GM23338 (cell line): ENCODE measurements at regions not wholly inside any gene's neighbourhood (a gene's known extent, or its start where the extent isn't known, plus 50 kb on each side); places are given as distances from the start of the nearest gene placed in this dataset.

ENCODE experiments used
- ATAC-seq: fragments of 200-7000 bp; cut with Tn5 transposase; 3 replicates; pipeline ENCODE4 v1.9.1; 2020
- DNase-seq: peaks from one replicate; pipeline ENCODE4 v3.0.0-alpha.2; 2015; ENCODE audit warnings: low spot score
- H2AFZ ChIP-seq: fragments of 200-600 bp; sonication (generic); 2 replicates; pipeline ENCODE4 v1.8.0; 2016; ENCODE audit warnings: antibody characterized with exemption, mild to moderate bottlenecking, moderate library complexity
- H3F3A ChIP-seq: fragments of 200-600 bp; sonication (generic); replicated peaks from 2 replicates; pipeline ENCODE4 v1.8.0; 2017; ENCODE audit warnings: antibody characterized with exemption, mixed run types, low read depth
- H3K27ac ChIP-seq: fragments of 200-600 bp; sonication (generic); 2 replicates; pipeline ENCODE4 v1.6.1; 2016; ENCODE audit warnings: low read depth
- H3K27me3 ChIP-seq: fragments of 200-600 bp; sonication (generic); 2 replicates; pipeline ENCODE4 v1.8.0; 2016; ENCODE audit warnings: mild to moderate bottlenecking, mixed run types, moderate library complexity; ENCODE audit not compliant: insufficient read depth
- H3K36me3 ChIP-seq: fragments of 200-600 bp; sonication (generic); 2 replicates; pipeline ENCODE4 v1.8.0; 2016; ENCODE audit warnings: mild to moderate bottlenecking; ENCODE audit not compliant: insufficient read depth
- H3K4me1 ChIP-seq: fragments of 200-600 bp; sonication (generic); 2 replicates; pipeline ENCODE4 v1.8.0; 2016; ENCODE audit warnings: mild to moderate bottlenecking, moderate library complexity; ENCODE audit not compliant: insufficient read depth
- H3K4me2 ChIP-seq: fragments of 200-600 bp; sonication (generic); 2 replicates; pipeline ENCODE4 v1.7.1; 2017; ENCODE audit warnings: mixed run types
- H3K4me3 ChIP-seq: fragments of 200-600 bp; sonication (generic); 2 replicates; pipeline ENCODE4 v1.6.1; 2016; ENCODE audit warnings: mixed run types
- H3K79me2 ChIP-seq: fragments of 200-600 bp; sonication (generic); replicated peaks from 2 replicates; pipeline ENCODE4 v1.8.0; 2017; ENCODE audit warnings: mild to moderate bottlenecking; ENCODE audit not compliant: insufficient read depth
- H3K9me2 ChIP-seq: fragments of 200-600 bp; sonication (generic); 2 replicates; pipeline ENCODE4 v1.8.0; 2017; ENCODE audit not compliant: insufficient read depth
- H4K20me1 ChIP-seq: fragments of 200-600 bp; sonication (generic); replicated peaks from 2 replicates; pipeline ENCODE4 v1.8.0; 2017; ENCODE audit warnings: mild to moderate bottlenecking; ENCODE audit not compliant: insufficient read depth
- H3K27ac Mint-ChIP-seq: 2 replicates; pipeline ENCODE4 v1.8.0; 2020; ENCODE audit warnings: inconsistent platforms, mild to moderate bottlenecking, moderate library complexity, mixed read lengths
- H3K27me3 Mint-ChIP-seq: 3 replicates; pipeline ENCODE4 v1.8.0; 2022; ENCODE audit warnings: low read depth, mild to moderate bottlenecking, moderate library complexity, mixed read lengths, inconsistent platforms; ENCODE audit not compliant: insufficient read depth, poor library complexity
- H3K36me3 Mint-ChIP-seq: 3 replicates; pipeline ENCODE4 v1.8.0; 2021; ENCODE audit warnings: low read depth, mild to moderate bottlenecking, inconsistent platforms, moderate library complexity, mixed read lengths
- H3K4me1 Mint-ChIP-seq: 3 replicates; pipeline ENCODE4 v1.8.0; 2020; ENCODE audit warnings: mild to moderate bottlenecking, inconsistent platforms, mixed read lengths
- H3K4me3 Mint-ChIP-seq: 3 replicates; pipeline ENCODE4 v1.8.0; 2021; ENCODE audit warnings: moderate library complexity, mild to moderate bottlenecking, inconsistent platforms, mixed read lengths
- H3K9me3 Mint-ChIP-seq: 3 replicates; pipeline ENCODE4 v1.8.0; 2020; ENCODE audit warnings: moderate library complexity, mild to moderate bottlenecking, inconsistent platforms, mixed read lengths
- CREB1 ChIP-seq: fragments of 250-450 bp; sonication (Bioruptor Pico); IDR thresholded peaks from 2 replicates; pipeline ENCODE4 v1.5.0; 2020; ENCODE audit warnings: low read depth, mild to moderate bottlenecking, moderate library complexity
- EZH2 ChIP-seq: fragments of 200-600 bp; sonication (generic); IDR thresholded peaks from one replicate; pipeline ENCODE4 v1.8.0; 2017; ENCODE audit warnings: antibody characterized with exemption, mild to moderate bottlenecking, low read depth; ENCODE audit not compliant: unreplicated experiment
- EZH2phosphoT487 ChIP-seq: fragments of 200-600 bp; sonication (generic); IDR thresholded peaks from one replicate; pipeline ENCODE4 v1.8.1; 2018; ENCODE audit warnings: antibody characterized with exemption; ENCODE audit not compliant: unreplicated experiment
- JUNB ChIP-seq: IDR thresholded peaks from one replicate; pipeline ENCODE4 v1.6.1; 2016; ENCODE audit warnings: antibody characterized with exemption; ENCODE audit not compliant: unreplicated experiment
- NANOG ChIP-seq: IDR thresholded peaks from 2 replicates; pipeline ENCODE4 v1.6.1; 2016; ENCODE audit warnings: antibody characterized with exemption, borderline replicate concordance
- POLR2AphosphoS5 ChIP-seq: IDR thresholded peaks from 2 replicates; pipeline ENCODE4 v1.6.1; 2016; ENCODE audit warnings: antibody characterized with exemption, low read depth
- STAT1 ChIP-seq: IDR thresholded peaks from one replicate; pipeline ENCODE4 v1.6.1; 2016; ENCODE audit warnings: antibody characterized with exemption; ENCODE audit not compliant: unreplicated experiment
- ZNF114 ChIP-seq: fragments of 250-450 bp; sonication (Bioruptor Pico); IDR thresholded peaks from 2 replicates; pipeline ENCODE4 v1.5.0; 2020; ENCODE audit warnings: mild to moderate bottlenecking, moderate library complexity
- ZNF331 ChIP-seq: fragments of 250-450 bp; sonication (Bioruptor Pico); IDR thresholded peaks from 2 replicates; pipeline ENCODE4 v1.5.0; 2020; ENCODE audit warnings: low read depth, mild to moderate bottlenecking, moderate library complexity
- TF ChIP-seq, protein P1 (sequence below): IDR thresholded peaks from 2 replicates; pipeline ENCODE4 v1.6.1; 2016; ENCODE audit warnings: antibody characterized with exemption
- TF ChIP-seq, protein P2 (sequence below): IDR thresholded peaks from one replicate; pipeline ENCODE4 v1.6.1; 2018; ENCODE audit warnings: antibody characterized with exemption; ENCODE audit not compliant: unreplicated experiment
- TF ChIP-seq, protein P3 (sequence below), 2 experiments: fragments of 200-600 bp in 1 of 2; sonication (generic) in 1 of 2; conservative IDR thresholded peaks; 2 replicates each; pipeline versions ENCODE4 v1.5.1 to v1.6.1; 2016 to 2017; ENCODE audit warnings: antibody characterized with exemption in 2 of 2, low read depth in 2 of 2, mild to moderate bottlenecking in 2 of 2, moderate library complexity in 1 of 2
- TF ChIP-seq, protein P4 (sequence below): fragments of 250-450 bp; sonication (Bioruptor Pico); IDR thresholded peaks from 2 replicates; pipeline ENCODE4 v1.5.0; 2020; ENCODE audit warnings: mild to moderate bottlenecking, moderate library complexity

DNA sequence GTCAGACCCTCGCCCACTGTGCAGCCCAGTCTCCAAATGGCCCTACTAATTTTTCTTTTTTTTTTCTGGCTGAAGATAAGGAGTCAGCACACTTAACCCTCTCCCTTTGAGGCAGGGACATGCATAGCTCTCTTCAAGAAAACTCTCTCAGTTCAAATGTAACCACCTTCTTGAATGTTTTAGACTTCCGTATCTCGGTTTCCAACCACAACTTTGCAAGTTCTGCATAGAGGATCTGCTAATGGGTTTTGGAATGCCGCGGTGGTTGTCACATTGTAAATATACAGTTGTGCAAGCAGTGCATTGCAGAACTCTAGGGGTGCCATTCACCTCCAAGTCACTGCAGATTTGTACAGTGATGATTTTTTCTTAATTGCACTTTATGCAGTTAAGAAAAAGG is 59.4 kb upstream of the SLC35B3 start:
- ATAC-seq, result no peak
- Histone ChIP-seq H3K9me2 (no peaks in the 10 kb centered on the region), H3K4me2 (no peak overlapping the region), H3K4me3 (no peak overlapping the region), H3K4me1 (peaks cover 9% of the 10 kb centered on the region; the same call in 1 of the 2 replicates), H3K27me3 (no peaks in the 10 kb centered on the region), H3K27ac (no peak overlapping the region), H3F3A (no peaks in the 10 kb centered on the region), H3K36me3 (no peaks in the 10 kb centered on the region), H2AFZ (no peak overlapping the region), H4K20me1 (no peaks in the 10 kb centered on the region), H3K79me2 (no peaks in the 10 kb centered on the region)
- DNase-seq, result no peak
- H3K9me3 Mint-ChIP-seq, result peaks cover 20% of the 10 kb centered on the region; the same call in 2 of the 3 replicates
- H3K36me3 Mint-ChIP-seq, result peaks cover 11% of the 10 kb centered on the region; the same call in 2 of the 3 replicates
- H3K4me1 Mint-ChIP-seq, result peaks cover 11% of the 10 kb centered on the region; the same call in 2 of the 3 replicates
- H3K4me3 Mint-ChIP-seq, result no peak overlapping the region
- TF ChIP-seq, protein P1, sequence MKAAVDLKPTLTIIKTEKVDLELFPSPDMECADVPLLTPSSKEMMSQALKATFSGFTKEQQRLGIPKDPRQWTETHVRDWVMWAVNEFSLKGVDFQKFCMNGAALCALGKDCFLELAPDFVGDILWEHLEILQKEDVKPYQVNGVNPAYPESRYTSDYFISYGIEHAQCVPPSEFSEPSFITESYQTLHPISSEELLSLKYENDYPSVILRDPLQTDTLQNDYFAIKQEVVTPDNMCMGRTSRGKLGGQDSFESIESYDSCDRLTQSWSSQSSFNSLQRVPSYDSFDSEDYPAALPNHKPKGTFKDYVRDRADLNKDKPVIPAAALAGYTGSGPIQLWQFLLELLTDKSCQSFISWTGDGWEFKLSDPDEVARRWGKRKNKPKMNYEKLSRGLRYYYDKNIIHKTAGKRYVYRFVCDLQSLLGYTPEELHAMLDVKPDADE, result no peak
- TF ChIP-seq, protein P2, sequence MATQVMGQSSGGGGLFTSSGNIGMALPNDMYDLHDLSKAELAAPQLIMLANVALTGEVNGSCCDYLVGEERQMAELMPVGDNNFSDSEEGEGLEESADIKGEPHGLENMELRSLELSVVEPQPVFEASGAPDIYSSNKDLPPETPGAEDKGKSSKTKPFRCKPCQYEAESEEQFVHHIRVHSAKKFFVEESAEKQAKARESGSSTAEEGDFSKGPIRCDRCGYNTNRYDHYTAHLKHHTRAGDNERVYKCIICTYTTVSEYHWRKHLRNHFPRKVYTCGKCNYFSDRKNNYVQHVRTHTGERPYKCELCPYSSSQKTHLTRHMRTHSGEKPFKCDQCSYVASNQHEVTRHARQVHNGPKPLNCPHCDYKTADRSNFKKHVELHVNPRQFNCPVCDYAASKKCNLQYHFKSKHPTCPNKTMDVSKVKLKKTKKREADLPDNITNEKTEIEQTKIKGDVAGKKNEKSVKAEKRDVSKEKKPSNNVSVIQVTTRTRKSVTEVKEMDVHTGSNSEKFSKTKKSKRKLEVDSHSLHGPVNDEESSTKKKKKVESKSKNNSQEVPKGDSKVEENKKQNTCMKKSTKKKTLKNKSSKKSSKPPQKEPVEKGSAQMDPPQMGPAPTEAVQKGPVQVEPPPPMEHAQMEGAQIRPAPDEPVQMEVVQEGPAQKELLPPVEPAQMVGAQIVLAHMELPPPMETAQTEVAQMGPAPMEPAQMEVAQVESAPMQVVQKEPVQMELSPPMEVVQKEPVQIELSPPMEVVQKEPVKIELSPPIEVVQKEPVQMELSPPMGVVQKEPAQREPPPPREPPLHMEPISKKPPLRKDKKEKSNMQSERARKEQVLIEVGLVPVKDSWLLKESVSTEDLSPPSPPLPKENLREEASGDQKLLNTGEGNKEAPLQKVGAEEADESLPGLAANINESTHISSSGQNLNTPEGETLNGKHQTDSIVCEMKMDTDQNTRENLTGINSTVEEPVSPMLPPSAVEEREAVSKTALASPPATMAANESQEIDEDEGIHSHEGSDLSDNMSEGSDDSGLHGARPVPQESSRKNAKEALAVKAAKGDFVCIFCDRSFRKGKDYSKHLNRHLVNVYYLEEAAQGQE, result no peak
- TF ChIP-seq, protein P3, sequence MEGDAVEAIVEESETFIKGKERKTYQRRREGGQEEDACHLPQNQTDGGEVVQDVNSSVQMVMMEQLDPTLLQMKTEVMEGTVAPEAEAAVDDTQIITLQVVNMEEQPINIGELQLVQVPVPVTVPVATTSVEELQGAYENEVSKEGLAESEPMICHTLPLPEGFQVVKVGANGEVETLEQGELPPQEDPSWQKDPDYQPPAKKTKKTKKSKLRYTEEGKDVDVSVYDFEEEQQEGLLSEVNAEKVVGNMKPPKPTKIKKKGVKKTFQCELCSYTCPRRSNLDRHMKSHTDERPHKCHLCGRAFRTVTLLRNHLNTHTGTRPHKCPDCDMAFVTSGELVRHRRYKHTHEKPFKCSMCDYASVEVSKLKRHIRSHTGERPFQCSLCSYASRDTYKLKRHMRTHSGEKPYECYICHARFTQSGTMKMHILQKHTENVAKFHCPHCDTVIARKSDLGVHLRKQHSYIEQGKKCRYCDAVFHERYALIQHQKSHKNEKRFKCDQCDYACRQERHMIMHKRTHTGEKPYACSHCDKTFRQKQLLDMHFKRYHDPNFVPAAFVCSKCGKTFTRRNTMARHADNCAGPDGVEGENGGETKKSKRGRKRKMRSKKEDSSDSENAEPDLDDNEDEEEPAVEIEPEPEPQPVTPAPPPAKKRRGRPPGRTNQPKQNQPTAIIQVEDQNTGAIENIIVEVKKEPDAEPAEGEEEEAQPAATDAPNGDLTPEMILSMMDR (conservative IDR thresholded peaks at IDR 0.05; ENCODE audit: low read depth in 2 of 2), result no peak
- TF ChIP-seq ZNF114 (CRISPR knock-in tag), result no peak
- no peak for TF ChIP-seq JUNB
- no peak for TF ChIP-seq EZH2
- no peak for TF ChIP-seq NANOG
- no peak for TF ChIP-seq CREB1 (CRISPR knock-in tag)
- no peak for TF ChIP-seq EZH2phosphoT487
- TF ChIP-seq STAT1, result no peak
- TF ChIP-seq, protein P4, sequence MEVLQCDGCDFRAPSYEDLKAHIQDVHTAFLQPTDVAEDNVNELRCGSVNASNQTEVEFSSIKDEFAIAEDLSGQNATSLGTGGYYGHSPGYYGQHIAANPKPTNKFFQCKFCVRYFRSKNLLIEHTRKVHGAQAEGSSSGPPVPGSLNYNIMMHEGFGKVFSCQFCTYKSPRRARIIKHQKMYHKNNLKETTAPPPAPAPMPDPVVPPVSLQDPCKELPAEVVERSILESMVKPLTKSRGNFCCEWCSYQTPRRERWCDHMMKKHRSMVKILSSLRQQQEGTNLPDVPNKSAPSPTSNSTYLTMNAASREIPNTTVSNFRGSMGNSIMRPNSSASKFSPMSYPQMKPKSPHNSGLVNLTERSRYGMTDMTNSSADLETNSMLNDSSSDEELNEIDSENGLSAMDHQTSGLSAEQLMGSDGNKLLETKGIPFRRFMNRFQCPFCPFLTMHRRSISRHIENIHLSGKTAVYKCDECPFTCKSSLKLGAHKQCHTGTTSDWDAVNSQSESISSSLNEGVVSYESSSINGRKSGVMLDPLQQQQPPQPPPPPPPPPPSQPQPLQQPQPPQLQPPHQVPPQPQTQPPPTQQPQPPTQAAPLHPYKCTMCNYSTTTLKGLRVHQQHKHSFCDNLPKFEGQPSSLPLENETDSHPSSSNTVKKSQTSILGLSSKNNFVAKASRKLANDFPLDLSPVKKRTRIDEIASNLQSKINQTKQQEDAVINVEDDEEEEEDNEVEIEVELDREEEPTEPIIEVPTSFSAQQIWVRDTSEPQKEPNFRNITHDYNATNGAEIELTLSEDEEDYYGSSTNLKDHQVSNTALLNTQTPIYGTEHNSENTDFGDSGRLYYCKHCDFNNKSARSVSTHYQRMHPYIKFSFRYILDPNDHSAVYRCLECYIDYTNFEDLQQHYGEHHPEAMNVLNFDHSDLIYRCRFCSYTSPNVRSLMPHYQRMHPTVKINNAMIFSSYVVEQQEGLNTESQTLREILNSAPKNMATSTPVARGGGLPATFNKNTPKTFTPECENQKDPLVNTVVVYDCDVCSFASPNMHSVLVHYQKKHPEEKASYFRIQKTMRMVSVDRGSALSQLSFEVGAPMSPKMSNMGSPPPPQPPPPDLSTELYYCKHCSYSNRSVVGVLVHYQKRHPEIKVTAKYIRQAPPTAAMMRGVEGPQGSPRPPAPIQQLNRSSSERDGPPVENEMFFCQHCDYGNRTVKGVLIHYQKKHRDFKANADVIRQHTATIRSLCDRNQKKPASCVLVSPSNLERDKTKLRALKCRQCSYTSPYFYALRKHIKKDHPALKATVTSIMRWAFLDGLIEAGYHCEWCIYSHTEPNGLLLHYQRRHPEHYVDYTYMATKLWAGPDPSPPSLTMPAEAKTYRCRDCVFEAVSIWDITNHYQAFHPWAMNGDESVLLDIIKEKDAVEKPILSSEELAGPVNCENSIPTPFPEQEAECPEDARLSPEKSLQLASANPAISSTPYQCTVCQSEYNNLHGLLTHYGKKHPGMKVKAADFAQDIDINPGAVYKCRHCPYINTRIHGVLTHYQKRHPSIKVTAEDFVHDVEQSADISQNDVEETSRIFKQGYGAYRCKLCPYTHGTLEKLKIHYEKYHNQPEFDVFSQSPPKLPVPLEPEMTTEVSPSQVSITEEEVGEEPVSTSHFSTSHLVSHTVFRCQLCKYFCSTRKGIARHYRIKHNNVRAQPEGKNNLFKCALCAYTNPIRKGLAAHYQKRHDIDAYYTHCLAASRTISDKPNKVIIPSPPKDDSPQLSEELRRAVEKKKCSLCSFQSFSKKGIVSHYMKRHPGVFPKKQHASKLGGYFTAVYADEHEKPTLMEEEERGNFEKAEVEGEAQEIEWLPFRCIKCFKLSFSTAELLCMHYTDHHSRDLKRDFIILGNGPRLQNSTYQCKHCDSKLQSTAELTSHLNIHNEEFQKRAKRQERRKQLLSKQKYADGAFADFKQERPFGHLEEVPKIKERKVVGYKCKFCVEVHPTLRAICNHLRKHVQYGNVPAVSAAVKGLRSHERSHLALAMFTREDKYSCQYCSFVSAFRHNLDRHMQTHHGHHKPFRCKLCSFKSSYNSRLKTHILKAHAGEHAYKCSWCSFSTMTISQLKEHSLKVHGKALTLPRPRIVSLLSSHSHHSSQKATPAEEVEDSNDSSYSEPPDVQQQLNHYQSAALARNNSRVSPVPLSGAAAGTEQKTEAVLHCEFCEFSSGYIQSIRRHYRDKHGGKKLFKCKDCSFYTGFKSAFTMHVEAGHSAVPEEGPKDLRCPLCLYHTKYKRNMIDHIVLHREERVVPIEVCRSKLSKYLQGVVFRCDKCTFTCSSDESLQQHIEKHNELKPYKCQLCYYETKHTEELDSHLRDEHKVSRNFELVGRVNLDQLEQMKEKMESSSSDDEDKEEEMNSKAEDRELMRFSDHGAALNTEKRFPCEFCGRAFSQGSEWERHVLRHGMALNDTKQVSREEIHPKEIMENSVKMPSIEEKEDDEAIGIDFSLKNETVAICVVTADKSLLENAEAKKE (CRISPR knock-in tag), result no peak
- no peak for TF ChIP-seq ZNF331 (CRISPR knock-in tag)
- TF ChIP-seq POLR2AphosphoS5, result no peak
- H3K27ac Mint-ChIP-seq, result no peak overlapping the region
- peaks cover 3% of the 10 kb centered on the region for H3K27me3 Mint-ChIP-seq
